SK-N-SH treated with all-trans-retinoic acid at 6 μM for 48 hours (cell line): ENCODE measurements at regions not wholly inside any gene's neighbourhood (a gene's known extent, or its start where the extent isn't known, plus 50 kb on each side); places are given as distances from the start of the nearest gene placed in this dataset.

Experiments
- ATAC-seq: fragments of 200-7000 bp; cut with Tn5 transposase; 3 replicates; pipeline ENCODE4 v1.9.1; 2020; ENCODE audit warnings: mild to moderate bottlenecking, moderate library complexity
- BACH2 ChIP-seq: fragments of 250-450 bp; sonication (Bioruptor Pico); IDR thresholded peaks from 2 replicates; pipeline ENCODE4 v1.9.0; 2021; ENCODE audit warnings: mild to moderate bottlenecking, borderline replicate concordance
- CREB5 ChIP-seq: fragments of 250-450 bp; sonication (Bioruptor Pico); IDR thresholded peaks from 2 replicates; pipeline ENCODE4 v1.5.1; 2020; ENCODE audit warnings: low read depth, mild to moderate bottlenecking, moderate library complexity
- CSDC2 ChIP-seq: fragments of 250-450 bp; sonication (Bioruptor Pico); IDR thresholded peaks from 2 replicates; pipeline ENCODE4 v1.5.0; 2020; ENCODE audit warnings: mild to moderate bottlenecking, moderate library complexity
- CSRNP3 ChIP-seq: fragments of 250-450 bp; sonication (Bioruptor Pico); IDR thresholded peaks from 2 replicates; pipeline ENCODE4 v1.5.1; 2021; ENCODE audit warnings: mild to moderate bottlenecking, moderate library complexity
- ESRRG ChIP-seq: fragments of 250-450 bp; sonication (Bioruptor Pico); IDR thresholded peaks from 2 replicates; pipeline ENCODE4 v1.6.1; 2021; ENCODE audit warnings: mild to moderate bottlenecking
- ISL1 ChIP-seq: fragments of 250-450 bp; sonication (Bioruptor Pico); IDR thresholded peaks from 2 replicates; pipeline ENCODE4 v2.1.2; 2022; ENCODE audit warnings: mild to moderate bottlenecking, moderate library complexity
- OSR1 ChIP-seq: fragments of 250-450 bp; sonication (Bioruptor Pico); IDR thresholded peaks from 2 replicates; pipeline ENCODE4 v1.8.0; 2022; ENCODE audit warnings: moderate library complexity, mild to moderate bottlenecking, inconsistent platforms
- PATZ1 ChIP-seq: fragments of 250-450 bp; sonication (Bioruptor Pico); IDR thresholded peaks from 2 replicates; pipeline ENCODE4 v1.8.0; 2020; ENCODE audit warnings: mild to moderate bottlenecking, moderate library complexity, borderline replicate concordance
- POU6F1 ChIP-seq: fragments of 250-450 bp; sonication (Bioruptor Pico); IDR thresholded peaks from 2 replicates; pipeline ENCODE4 v1.8.0; 2021; ENCODE audit warnings: low read depth, mild to moderate bottlenecking, moderate library complexity, borderline replicate concordance
- PPARA ChIP-seq: fragments of 250-450 bp; sonication (Bioruptor Pico); IDR thresholded peaks from 2 replicates; pipeline ENCODE4 v1.5.0; 2020; ENCODE audit warnings: mild to moderate bottlenecking, borderline replicate concordance
- RARB ChIP-seq: fragments of 250-450 bp; sonication (Bioruptor Pico); IDR thresholded peaks from 2 replicates; pipeline ENCODE4 v1.8.0; 2021; ENCODE audit warnings: mild to moderate bottlenecking, moderate library complexity
- SNAI2 ChIP-seq: fragments of 250-450 bp; sonication (Bioruptor Pico); IDR thresholded peaks from 2 replicates; pipeline ENCODE4 v1.5.0; 2020; ENCODE audit warnings: mild to moderate bottlenecking, moderate library complexity
- TCF4 ChIP-seq: fragments of 250-450 bp; sonication (Bioruptor Pico); IDR thresholded peaks from 2 replicates; pipeline ENCODE4 v1.8.0; 2021; ENCODE audit warnings: mild to moderate bottlenecking, moderate library complexity, borderline replicate concordance
- TOX ChIP-seq: fragments of 250-450 bp; sonication (Bioruptor Pico); IDR thresholded peaks from 2 replicates; pipeline ENCODE4 v1.8.0; 2021; ENCODE audit warnings: mild to moderate bottlenecking, moderate library complexity, borderline replicate concordance
- TSHZ2 ChIP-seq: fragments of 250-450 bp; sonication (Bioruptor Pico); IDR thresholded peaks from 2 replicates; pipeline ENCODE4 v1.5.0; 2020; ENCODE audit warnings: mild to moderate bottlenecking, moderate library complexity
- ZC3H10 ChIP-seq: fragments of 250-450 bp; sonication (Bioruptor Pico); IDR thresholded peaks from 2 replicates; pipeline ENCODE4 v1.5.1; 2021; ENCODE audit warnings: mild to moderate bottlenecking, moderate library complexity
- ZFP3 ChIP-seq: fragments of 250-450 bp; sonication (Bioruptor Pico); IDR thresholded peaks from 2 replicates; pipeline ENCODE4 v1.5.0; 2020; ENCODE audit warnings: mild to moderate bottlenecking, moderate library complexity
- ZFP30 ChIP-seq: fragments of 450-650 bp; formaldehyde crosslinking; IDR thresholded peaks from 2 replicates; pipeline ENCODE4 v1.5.0; 2022; ENCODE audit warnings: mild to moderate bottlenecking, moderate library complexity
- ZNF565 ChIP-seq: fragments of 450-650 bp; formaldehyde crosslinking; conservative IDR thresholded peaks from 2 replicates; pipeline ENCODE4 v1.5.0; 2020; ENCODE audit warnings: low read depth, mild to moderate bottlenecking, moderate library complexity
- ZNF70 ChIP-seq: fragments of 450-650 bp; formaldehyde crosslinking; IDR thresholded peaks from 2 replicates; pipeline ENCODE4 v1.5.0; 2020; ENCODE audit warnings: mild to moderate bottlenecking, moderate library complexity
- ZNF8 ChIP-seq: fragments of 450-650 bp; formaldehyde crosslinking; IDR thresholded peaks from 2 replicates; pipeline ENCODE4 v1.5.0; 2020; ENCODE audit warnings: mild to moderate bottlenecking, moderate library complexity

GRCh38 chr12:30515351-30515750, 180.3 kb downstream of the IPO8 start:
- TF ChIP-seq TOX (no peak), CSDC2 (CRISPR knock-in tag) (no peak), ZFP30 (CRISPR knock-in tag) (no peak), ZNF8 (CRISPR knock-in tag) (no peak), ESRRG (CRISPR knock-in tag) (no peak)
- ATAC-seq, result no peak

GRCh38 chr12:30514666-30515065, 181.0 kb downstream of the IPO8 start:
- no peak for ATAC-seq
- TF ChIP-seq BACH2 (CRISPR knock-in tag) (no peak), ZFP3 (no peak), OSR1 (CRISPR knock-in tag) (no peak), ISL1 (CRISPR knock-in tag) (no peak), TOX (no peak), TCF4 (CRISPR knock-in tag) (no peak), CSDC2 (CRISPR knock-in tag) (no peak), CSRNP3 (no peak), ZNF8 (CRISPR knock-in tag) (no peak), POU6F1 (CRISPR knock-in tag) (no peak), TSHZ2 (CRISPR knock-in tag) (no peak), CREB5 (no peak), SNAI2 (CRISPR knock-in tag) (no peak), PPARA (CRISPR knock-in tag) (no peak), ZNF565 (CRISPR knock-in tag) (no peak), PATZ1 (CRISPR knock-in tag) (no peak), ZNF70 (CRISPR knock-in tag) (no peak)

- no peak for ATAC-seq
- TF ChIP-seq ZFP30 (CRISPR knock-in tag) (no peak), RARB (CRISPR knock-in tag) (no peak), ESRRG (CRISPR knock-in tag) (no peak), ZC3H10 (no peak), ISL1 (CRISPR knock-in tag) (no peak), TOX (no peak), SNAI2 (CRISPR knock-in tag) (no peak), ZFP3 (no peak)
These were observed 187.3 kb downstream of the IPO8 start for GRCh38 chr12:30508205-30508967.
